ENCODE measurements at regions not wholly inside any gene's neighbourhood (a gene's known extent, or its start where the extent isn't known, plus 50 kb on each side); places are given as distances from the start of the nearest gene placed in this dataset.
A peak's percentile ranks its signal among the peaks of the same experiment; 100 is the strongest.
"Not testable (repeated sequence)": the region's sequence is repeated elsewhere in the genome, so short reads cannot be mapped to it uniquely, and the experiment has no call there.

GRCh38 chr4:189804894-189805293 lies 135.8 kb upstream of the FRG1 start:
- no peak overlapping the region for H3K4me3 Mint-ChIP-seq
- H3K27me3 Mint-ChIP-seq: peaks cover 23% of the 10 kb centered on the region
- H3K9me3 Mint-ChIP-seq: peaks cover 0 to 34% of the 10 kb centered on the region in 2 donors
- no peak overlapping the region for H3K27ac Mint-ChIP-seq
- ATAC-seq (no peak), DNase-seq (no peak)
- no peaks in the 10 kb centered on the region for H3K4me1 Mint-ChIP-seq

GRCh38 chr4:189806506-189806905 lies 134.2 kb upstream of the FRG1 start:
- H3K27ac Mint-ChIP-seq: no peak overlapping the region
- no peak for ATAC-seq
- peaks cover 31% of the 10 kb centered on the region for H3K27me3 Mint-ChIP-seq
- no peak for DNase-seq
- no peak overlapping the region for H3K4me3 Mint-ChIP-seq
- peaks cover 7 to 28% of the 10 kb centered on the region in 2 donors for H3K9me3 Mint-ChIP-seq
- H3K4me1 Mint-ChIP-seq: peaks cover 6% of the 10 kb centered on the region

- DNase-seq (no peak), ATAC-seq (no peak)
- peaks cover 7 to 28% of the 10 kb centered on the region in 2 donors for H3K9me3 Mint-ChIP-seq
- no peak overlapping the region for H3K4me3 Mint-ChIP-seq
- peaks cover 6% of the 10 kb centered on the region for H3K4me1 Mint-ChIP-seq
- H3K27me3 Mint-ChIP-seq: peaks cover 36% of the 10 kb centered on the region
- no peak overlapping the region for H3K27ac Mint-ChIP-seq
Observed at GRCh38 chr4:189807031-189807430, 133.6 kb upstream of the FRG1 start.

GRCh38 chr4:189809241-189809735 lies 131.4 kb upstream of the FRG1 start:
- Mint-ChIP-seq H3K4me3 (no peak overlapping the region), H3K27me3 (peaks cover 24% of the 10 kb centered on the region), H3K27ac (no peak overlapping the region), H3K4me1 (peaks cover 6% of the 10 kb centered on the region), H3K9me3 (peaks cover 7 to 28% of the 10 kb centered on the region in 2 donors)
- ATAC-seq (no peak), DNase-seq (no peak)

GRCh38 chr4:189809839-189810238 lies 130.8 kb upstream of the FRG1 start:
- no peak for DNase-seq
- H3K27ac Mint-ChIP-seq: no peak overlapping the region
- peaks cover 24% of the 10 kb centered on the region for H3K27me3 Mint-ChIP-seq
- H3K9me3 Mint-ChIP-seq: peaks cover 7 to 28% of the 10 kb centered on the region in 2 donors
- ATAC-seq: no peak
- H3K4me1 Mint-ChIP-seq: peaks cover 6% of the 10 kb centered on the region
- H3K4me3 Mint-ChIP-seq: peak overlapping the region in 1 of 2 donors; percentile 68

GRCh38 chr4:189810318-189811181 lies 130.1 kb upstream of the FRG1 start:
- Mint-ChIP-seq H3K9me3 (peaks cover 7 to 21% of the 10 kb centered on the region in 2 donors), H3K4me3 (peak overlapping the region in 1 of 2 donors; percentile 68), H3K27me3 (peaks cover 24% of the 10 kb centered on the region)
- not testable (repeated sequence) for H3K27ac Mint-ChIP-seq, DNase-seq, ATAC-seq, H3K4me1 Mint-ChIP-seq

GRCh38 chr4:189815404-189816192 lies 125.1 kb upstream of the FRG1 start:
- ATAC-seq (no peak), DNase-seq (no peak)
- Mint-ChIP-seq H3K27me3 (peaks cover 13% of the 10 kb centered on the region), H3K4me3 (no peak overlapping the region), H3K9me3 (peaks cover 0 to 7% of the 10 kb centered on the region in 2 donors), H3K4me1 (peaks cover 6% of the 10 kb centered on the region), H3K27ac (no peak overlapping the region)

GRCh38 chr4:189822326-189822725 lies 118.3 kb upstream of the FRG1 start:
- DNase-seq (no peak), ATAC-seq (no peak)
- Mint-ChIP-seq H3K27me3 (no peaks in the 10 kb centered on the region), H3K27ac (no peak overlapping the region), H3K4me3 (no peak overlapping the region), H3K4me1 (no peaks in the 10 kb centered on the region), H3K9me3 (no peaks in the 10 kb centered on the region)

GRCh38 chr4:189823591-189823990 lies 117.1 kb upstream of the FRG1 start:
- ATAC-seq (no peak), DNase-seq (no peak)
- Mint-ChIP-seq H3K27ac (no peak overlapping the region), H3K9me3 (no peaks in the 10 kb centered on the region), H3K27me3 (peaks cover 4% of the 10 kb centered on the region), H3K4me3 (no peak overlapping the region), H3K4me1 (no peaks in the 10 kb centered on the region)

- no peaks in the 10 kb centered on the region for H3K9me3 Mint-ChIP-seq
- no peaks in the 10 kb centered on the region for H3K4me1 Mint-ChIP-seq
- no peak overlapping the region for H3K4me3 Mint-ChIP-seq
- peaks cover 9% of the 10 kb centered on the region for H3K27me3 Mint-ChIP-seq
- DNase-seq: no peak
- no peak for ATAC-seq
- no peak overlapping the region for H3K27ac Mint-ChIP-seq
Observed at GRCh38 chr4:189825466-189825865, 115.2 kb upstream of the FRG1 start.

GRCh38 chr4:189826657-189827056 lies 114.0 kb upstream of the FRG1 start:
- H3K4me1 Mint-ChIP-seq: no peaks in the 10 kb centered on the region
- no peak for ATAC-seq
- H3K27me3 Mint-ChIP-seq: peaks cover 9% of the 10 kb centered on the region
- no peak overlapping the region for H3K27ac Mint-ChIP-seq
- H3K4me3 Mint-ChIP-seq: no peak overlapping the region
- no peak for DNase-seq
- no peaks in the 10 kb centered on the region for H3K9me3 Mint-ChIP-seq

- ATAC-seq: no peak
- DNase-seq: no peak
- Mint-ChIP-seq H3K4me1 (no peaks in the 10 kb centered on the region), H3K27ac (no peak overlapping the region), H3K27me3 (peaks cover 9% of the 10 kb centered on the region), H3K9me3 (no peaks in the 10 kb centered on the region), H3K4me3 (no peak overlapping the region)
Observed at GRCh38 chr4:189828081-189828697, 112.5 kb upstream of the FRG1 start.

- peaks cover 9% of the 10 kb centered on the region for H3K27me3 Mint-ChIP-seq
- no peak overlapping the region for H3K27ac Mint-ChIP-seq
- no peak for DNase-seq
- H3K9me3 Mint-ChIP-seq: peaks cover 0 to 6% of the 10 kb centered on the region in 2 donors
- H3K4me3 Mint-ChIP-seq: no peak overlapping the region
- no peaks in the 10 kb centered on the region for H3K4me1 Mint-ChIP-seq
- ATAC-seq: no peak
Observed at GRCh38 chr4:189832528-189832927, 108.1 kb upstream of the FRG1 start.

GRCh38 chr4:189834616-189835015 lies 106.1 kb upstream of the FRG1 start:
- no peak for DNase-seq
- H3K9me3 Mint-ChIP-seq: peaks cover 0 to 8% of the 10 kb centered on the region in 2 donors
- ATAC-seq: no peak
- H3K4me3 Mint-ChIP-seq: no peak overlapping the region
- no peaks in the 10 kb centered on the region for H3K4me1 Mint-ChIP-seq
- H3K27me3 Mint-ChIP-seq: no peaks in the 10 kb centered on the region
- no peak overlapping the region for H3K27ac Mint-ChIP-seq

GRCh38 chr4:189835505-189835904 lies 105.2 kb upstream of the FRG1 start:
- DNase-seq: no peak

More at GRCh38 chr4:189835505-189835904, 105.2 kb upstream of the FRG1 start:
- H3K4me3 Mint-ChIP-seq: no peak overlapping the region
- ATAC-seq: no peak
- H3K9me3 Mint-ChIP-seq: peaks cover 0 to 8% of the 10 kb centered on the region in 2 donors
- H3K4me1 Mint-ChIP-seq: no peaks in the 10 kb centered on the region
- H3K27ac Mint-ChIP-seq: no peak overlapping the region
- H3K27me3 Mint-ChIP-seq: no peaks in the 10 kb centered on the region
